Dedifferentiated amniotic fluid mesenchymal stem cell (primary cell): ENCODE measurements at regions not wholly inside any gene's neighbourhood (a gene's known extent, or its start where the extent isn't known, plus 50 kb on each side); places are given as distances from the start of the nearest gene placed in this dataset.

ENCODE experiments used
- DNase-seq: peaks from one replicate; pipeline ENCODE4 v3.0.0-alpha.2; 2016; ENCODE audit errors: extremely low spot score

DNA sequence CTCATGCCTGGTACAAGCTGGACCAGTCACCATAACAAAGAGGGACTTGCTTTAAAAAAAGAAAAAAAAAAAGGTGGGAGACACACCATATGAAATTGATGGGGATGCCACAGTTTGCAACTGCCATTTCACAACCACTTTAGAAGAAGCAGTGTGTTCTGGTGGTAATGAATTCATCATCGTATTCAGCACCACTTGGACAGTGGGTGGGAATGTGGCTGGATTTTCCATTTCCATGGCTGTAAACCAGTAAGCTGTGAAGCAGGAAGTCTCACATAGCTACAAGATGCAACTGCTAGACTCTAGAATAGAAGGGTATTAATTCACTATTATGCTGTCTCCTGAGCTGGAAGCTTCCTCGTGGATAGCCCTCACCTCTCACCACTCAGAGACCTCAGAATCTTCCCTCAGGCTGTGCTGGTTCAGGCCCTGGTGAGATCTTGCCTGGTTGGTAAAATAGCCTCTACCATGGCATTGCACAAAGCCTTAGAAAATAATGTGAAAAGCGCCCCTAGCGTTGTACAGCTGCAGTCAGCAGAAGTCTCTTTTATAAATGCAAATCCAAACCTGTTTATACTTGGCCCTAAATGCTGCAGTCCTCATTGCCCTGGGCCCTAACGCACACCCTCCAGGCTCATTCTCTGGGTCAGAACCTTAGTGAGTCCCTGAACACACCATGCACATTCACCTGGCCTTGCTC, 150.7 kb downstream of the KCTD15 start:
- DNase-seq, result no peak

DNA sequence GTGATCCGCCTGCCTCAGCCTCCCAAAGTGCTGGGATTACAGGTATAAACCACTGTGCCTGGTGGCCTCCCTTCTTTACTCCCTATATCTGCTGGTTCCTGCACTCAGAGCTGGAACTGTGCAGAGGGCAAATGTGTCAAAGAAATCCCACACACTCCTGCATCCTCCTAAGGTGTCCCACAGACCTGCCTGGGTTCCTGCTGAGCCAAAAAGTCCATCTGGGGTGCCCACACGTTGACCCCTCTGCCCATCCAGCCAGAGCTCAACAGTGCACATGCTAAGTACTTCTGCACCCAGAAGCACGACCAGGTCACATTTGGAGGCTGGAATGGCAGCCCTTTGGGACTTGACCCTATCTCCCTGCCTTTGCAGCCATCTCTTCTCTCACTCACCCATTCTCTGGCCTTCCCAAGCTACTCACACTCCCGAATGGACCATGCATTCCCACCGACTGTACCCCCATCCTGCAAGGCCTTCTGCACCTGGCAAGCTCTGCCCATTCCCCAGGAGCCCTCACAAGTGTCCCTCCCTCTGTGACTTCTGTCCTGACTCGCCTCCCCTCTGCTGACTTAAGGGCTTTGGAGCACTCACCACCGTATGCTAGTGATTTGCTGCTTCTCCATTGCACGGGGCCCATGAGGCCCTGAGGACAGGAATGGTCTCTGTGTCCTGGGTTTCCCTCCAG, 152.1 kb downstream of the KCTD15 start:
- no peak for DNase-seq

- no peak for DNase-seq
Measured at GRCh38 chr19:33950091-33950750, 153.6 kb downstream of the KCTD15 start.

- no peak for DNase-seq
Measured at GRCh38 chr19:33953023-33953422, 156.4 kb downstream of the KCTD15 start.

- DNase-seq, result no peak
Measured at GRCh38 chr19:33953592-33953991, 156.9 kb downstream of the KCTD15 start.

DNA sequence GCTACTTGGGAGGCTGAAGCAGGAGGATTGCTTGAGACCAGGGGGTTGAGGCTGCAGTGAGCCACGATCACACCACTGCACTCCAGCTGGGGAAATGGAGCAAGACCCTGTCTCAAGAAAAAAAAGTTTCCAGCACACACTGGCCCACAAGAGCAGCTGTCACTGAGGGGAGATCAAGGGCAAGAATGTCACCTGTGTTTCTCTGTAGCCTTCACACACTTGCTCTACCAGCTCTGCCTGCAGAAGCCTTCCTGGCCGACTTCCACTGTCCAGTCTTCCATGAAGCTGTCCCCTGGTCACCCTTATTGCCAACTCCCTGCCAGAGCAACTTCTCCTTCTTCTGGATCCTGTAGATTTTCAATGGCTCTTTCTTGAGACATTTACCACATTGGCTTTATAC, 158.0 kb downstream of the KCTD15 start:
- no peak for DNase-seq

- no peak for DNase-seq
Measured at GRCh38 chr19:33956941-33957340, 160.3 kb downstream of the KCTD15 start.

GRCh38 chr19:33957804-33958203, 161.1 kb downstream of the KCTD15 start:
- DNase-seq, result no peak

DNA sequence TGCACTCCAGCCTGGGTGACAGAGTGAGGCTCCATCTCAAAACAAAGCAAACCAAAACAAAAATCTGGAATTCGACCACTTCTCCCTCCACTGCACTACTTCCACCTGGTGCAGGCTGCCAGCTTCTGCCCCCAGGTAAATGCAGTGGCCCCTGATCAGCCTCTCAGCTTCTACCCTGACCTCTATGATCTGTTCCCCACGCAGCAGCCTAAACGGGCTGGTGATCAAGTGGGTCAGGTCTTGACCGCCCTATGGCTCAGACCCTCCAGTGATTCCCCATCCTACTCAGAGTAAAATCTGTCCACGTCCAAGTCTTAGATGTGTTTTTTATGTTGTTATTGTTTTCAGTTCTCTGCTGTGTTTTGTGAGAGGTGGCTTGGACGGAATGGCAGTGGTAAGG, 163.9 kb downstream of the KCTD15 start:
- DNase-seq, result no peak

DNA sequence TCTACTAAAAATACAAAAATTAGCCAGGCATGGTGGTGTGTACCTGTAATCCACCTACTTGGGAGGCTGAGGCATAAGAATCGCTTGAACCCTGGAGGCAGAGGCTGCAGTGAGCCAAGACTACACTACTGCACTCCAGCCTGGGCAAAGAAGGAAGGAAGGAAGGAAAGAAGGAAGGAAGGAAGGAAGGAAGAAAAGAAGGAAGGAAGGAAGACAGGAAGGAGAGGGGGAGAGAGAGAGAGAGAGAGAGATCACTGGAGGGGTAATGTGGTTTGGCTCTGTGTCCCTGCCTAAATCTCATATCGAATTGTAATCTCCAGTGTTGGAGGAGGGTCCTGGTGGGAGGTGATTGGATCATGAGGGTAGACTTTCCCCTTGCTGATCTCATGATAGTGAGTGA, 165.5 kb downstream of the KCTD15 start:
- no peak for DNase-seq

DNA sequence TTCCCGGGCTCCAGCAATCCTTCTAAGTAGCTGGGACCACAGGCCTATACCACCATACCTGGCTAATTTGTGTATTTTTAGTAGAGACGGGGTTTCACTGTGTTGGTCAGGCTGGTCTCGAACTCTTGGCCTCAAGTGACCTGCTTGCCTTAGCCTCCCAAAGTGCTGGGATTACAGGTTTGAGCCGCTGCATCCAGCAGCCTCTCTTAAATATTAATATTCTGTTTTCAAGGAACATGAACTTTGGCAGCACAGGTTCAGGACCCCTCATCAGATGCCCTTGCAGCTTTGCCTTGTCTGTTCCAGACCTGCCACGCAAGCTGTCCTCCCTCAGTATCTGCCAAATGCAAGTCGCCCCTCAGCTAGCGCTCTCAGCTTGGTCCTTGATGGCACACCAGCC, 166.8 kb downstream of the KCTD15 start:
- DNase-seq, result no peak

DNA sequence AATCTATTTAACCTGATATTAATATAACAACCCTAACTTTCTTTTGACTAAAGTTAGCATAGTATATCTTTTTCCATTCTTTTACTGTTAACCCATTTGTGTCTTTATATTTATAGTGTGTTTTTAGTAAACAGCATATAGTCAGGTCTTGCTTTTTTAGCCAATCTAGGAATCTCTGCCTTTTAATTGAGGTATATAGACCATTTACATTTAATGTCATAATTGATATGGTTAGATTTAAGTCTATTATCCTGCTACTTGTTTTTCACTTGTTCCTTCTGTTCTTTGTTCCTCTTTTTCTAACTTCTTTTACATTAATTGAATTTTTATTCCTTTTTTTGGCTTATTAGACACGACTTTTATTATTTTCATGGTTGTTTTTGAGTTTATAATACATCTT, 174.4 kb downstream of the KCTD15 start:
- DNase-seq, result no peak

DNA sequence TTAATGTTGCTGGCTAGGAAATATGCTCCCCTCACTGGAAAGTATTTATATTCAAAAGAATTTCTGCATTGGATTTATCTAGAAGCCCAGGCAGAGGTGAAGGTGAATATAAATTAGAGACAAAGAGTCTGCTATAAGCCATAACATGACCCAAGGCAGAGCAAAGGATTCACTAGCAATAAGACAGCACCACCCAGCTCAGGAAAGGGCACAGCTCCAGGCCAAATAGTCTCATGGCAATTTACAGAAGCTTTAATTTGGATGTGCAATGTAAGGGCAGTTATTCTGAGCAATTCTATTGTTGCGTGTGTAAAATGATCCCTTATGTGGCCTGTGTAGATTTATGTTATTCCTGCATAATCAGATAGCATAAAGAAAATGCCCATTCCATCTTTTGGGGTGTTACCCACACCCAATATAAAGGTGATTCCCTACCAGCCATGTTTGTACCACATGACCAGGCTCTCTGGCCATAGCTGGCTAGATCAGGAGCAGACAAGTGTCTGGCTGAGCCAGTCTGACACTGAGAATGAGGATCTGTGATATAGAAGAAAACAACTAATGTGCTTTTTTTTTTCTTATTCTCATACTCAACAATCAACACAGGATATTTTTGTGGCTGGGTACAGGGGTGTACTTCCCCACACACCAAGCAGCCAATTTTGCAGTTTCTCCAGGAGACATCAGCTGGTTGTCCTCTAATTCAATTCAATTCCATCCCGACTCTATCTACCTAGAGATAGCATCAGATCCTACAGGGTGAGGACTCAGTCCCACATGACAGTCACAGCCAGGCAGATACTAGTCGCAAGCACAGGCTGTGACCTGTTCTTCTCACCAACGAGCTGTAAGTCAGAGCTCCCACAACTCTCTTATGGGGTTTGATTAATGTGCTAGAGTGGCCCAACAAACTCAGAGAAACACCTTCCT, 181.4 kb downstream of the KCTD15 start:
- no peak for DNase-seq

DNA sequence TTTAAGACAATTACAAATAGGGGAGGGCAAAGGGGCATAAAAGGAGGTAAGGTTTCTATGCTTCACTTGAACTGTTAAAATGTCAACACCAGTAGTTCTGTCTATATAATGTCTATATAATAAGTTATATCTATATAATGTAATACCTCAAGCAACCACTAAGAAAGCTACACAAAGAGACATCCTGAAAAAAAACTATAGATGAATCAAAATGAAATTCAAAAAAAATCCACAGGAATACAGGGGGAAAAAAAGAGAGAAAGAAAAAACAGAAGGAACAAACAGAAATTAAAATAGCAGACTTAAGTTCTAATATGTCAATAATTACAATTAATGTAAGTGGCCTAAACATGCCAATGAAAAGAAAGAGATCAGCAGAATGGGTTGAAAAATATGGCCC, 186.0 kb downstream of the KCTD15 start:
- no peak for DNase-seq

DNA sequence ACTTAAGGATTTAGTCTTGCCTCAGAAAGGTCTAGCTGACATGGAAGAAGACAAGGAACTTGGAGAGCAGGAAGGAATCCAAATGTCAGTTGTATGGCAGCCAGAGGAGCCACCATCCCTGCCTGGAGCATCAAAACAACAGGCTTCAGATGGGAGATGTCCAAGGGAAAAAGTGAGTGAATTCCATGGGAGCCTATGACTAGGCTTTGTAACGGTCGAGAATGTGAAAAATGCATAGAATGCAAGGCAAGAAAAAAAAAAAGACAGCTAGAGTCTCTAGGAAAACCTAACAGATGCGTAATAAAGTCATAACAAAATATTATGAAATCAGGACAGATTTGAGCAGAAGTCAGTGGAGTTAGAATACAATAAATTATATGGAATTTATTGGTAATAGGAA, 183.7 kb upstream of the LSM14A start:
- DNase-seq, result no peak

DNA sequence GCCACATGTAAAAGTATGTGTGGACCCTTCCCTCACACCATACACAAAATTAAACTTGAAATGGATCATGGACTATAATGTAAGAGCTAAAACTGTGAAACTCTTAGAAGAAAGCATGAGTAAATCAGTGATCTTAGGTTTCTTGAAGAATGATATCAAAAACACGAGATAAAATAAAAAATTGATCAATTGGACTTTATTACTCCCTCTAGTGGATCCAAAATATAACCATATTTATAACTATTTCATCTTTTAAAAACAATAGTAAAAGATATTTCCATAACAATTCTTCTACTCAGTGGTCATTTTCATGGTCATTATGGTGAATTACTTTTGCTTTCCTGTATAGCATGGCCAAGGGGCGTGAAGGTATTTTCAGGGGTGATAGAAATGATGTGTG, 174.6 kb upstream of the LSM14A start:
- DNase-seq, result no peak

- no peak for DNase-seq
Measured at GRCh38 chr19:33998302-33998701, 174.0 kb upstream of the LSM14A start.

DNA sequence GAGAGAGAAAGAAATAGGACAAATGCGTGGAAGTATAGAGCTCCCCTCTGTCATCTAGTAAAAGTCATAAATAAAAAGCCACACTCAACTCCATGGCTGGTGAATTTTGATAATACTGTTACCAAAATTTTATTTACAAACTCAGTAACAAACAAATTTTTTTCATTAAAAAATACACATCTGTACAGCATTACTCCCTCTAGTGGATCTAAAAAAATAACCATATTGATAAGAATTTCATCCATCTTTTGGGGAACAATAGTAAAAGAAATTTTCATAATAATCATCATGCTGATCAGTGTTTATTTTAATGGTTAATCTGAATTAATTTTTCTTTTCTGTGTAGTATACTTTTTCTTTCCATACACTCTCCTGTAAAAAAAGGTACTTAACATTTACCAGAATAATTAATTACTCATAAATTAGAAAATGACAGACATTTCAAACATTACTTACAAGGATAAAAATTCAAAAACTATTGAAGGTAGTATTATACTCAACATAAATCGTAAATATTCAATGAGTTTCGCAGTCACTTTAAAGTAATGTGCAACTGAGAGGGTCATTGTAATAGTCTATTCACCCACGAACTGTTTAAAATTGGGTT, 173.5 kb upstream of the LSM14A start:
- DNase-seq, result peak; percentile 40

- DNase-seq, result no peak
Measured at GRCh38 chr19:34017024-34017423, 155.3 kb upstream of the LSM14A start.

- DNase-seq, result no peak
Measured at GRCh38 chr19:34017601-34018000, 154.7 kb upstream of the LSM14A start.

- no peak for DNase-seq
Measured at GRCh38 chr19:34018546-34018945, 153.8 kb upstream of the LSM14A start.

GRCh38 chr19:34023381-34023780, 148.9 kb upstream of the LSM14A start:
- DNase-seq, result no peak
